ENCODE measurements at regions not wholly inside any gene's neighbourhood (a gene's known extent, or its start where the extent isn't known, plus 50 kb on each side); places are given as distances from the start of the nearest gene placed in this dataset.

- H3K36me3 ChIP-seq: no peaks in the 10 kb centered on the region
- no peaks in the 10 kb centered on the region for H3K27me3 ChIP-seq
- no peaks in the 10 kb centered on the region for H3K9me3 ChIP-seq
- H3K4me3 ChIP-seq (ENCODE audit: low read depth, low read length): peak overlapping the region; percentile 7
- peak; percentile 66 for DNase-seq
- TF ChIP-seq CTCF (IDR thresholded peaks at IDR 0.05; ENCODE audit: low read depth, low read length): peak; percentile 48
- H3K4me1 ChIP-seq: no peaks in the 10 kb centered on the region
Measured at GRCh38 chr6:168132531-168133167, 53.6 kb upstream of the FRMD1 start.

- H3K27me3 ChIP-seq: no peaks in the 10 kb centered on the region
- H3K9me3 ChIP-seq: no peaks in the 10 kb centered on the region
- DNase-seq: no peak
Measured at GRCh38 chr6:168131464-168132415, 52.7 kb upstream of the FRMD1 start.

GRCh38 chr6:168130697-168131371, 51.8 kb upstream of the FRMD1 start:
- Histone ChIP-seq H3K4me1 (no peaks in the 10 kb centered on the region), H3K9me3 (no peaks in the 10 kb centered on the region), H3K27me3 (no peaks in the 10 kb centered on the region; the same call in 1 of the 2 replicates), H3K4me3 (ENCODE audit: low read depth, low read length) (no peak overlapping the region), H3K36me3 (no peaks in the 10 kb centered on the region)
- DNase-seq: no peak
- no peak for TF ChIP-seq CTCF (IDR thresholded peaks at IDR 0.05; ENCODE audit: low read depth, low read length)

More at GRCh38 chr6:168131464-168132415, 52.7 kb upstream of the FRMD1 start:
- Histone ChIP-seq H3K4me3 (ENCODE audit: low read depth, low read length) (no peak overlapping the region), H3K36me3 (no peaks in the 10 kb centered on the region), H3K4me1 (no peaks in the 10 kb centered on the region)
- TF ChIP-seq CTCF (IDR thresholded peaks at IDR 0.05; ENCODE audit: low read depth, low read length): no peak

- H3K36me3 ChIP-seq: no peaks in the 10 kb centered on the region
- TF ChIP-seq CTCF (IDR thresholded peaks at IDR 0.05; ENCODE audit: low read depth, low read length): no peak
- H3K4me3 ChIP-seq (ENCODE audit: low read depth, low read length): no peak overlapping the region
- H3K9me3 ChIP-seq: no peaks in the 10 kb centered on the region
- DNase-seq: no peak
- no peaks in the 10 kb centered on the region for H3K4me1 ChIP-seq
- H3K27me3 ChIP-seq: no peaks in the 10 kb centered on the region; the same call in 1 of the 2 replicates
Measured at GRCh38 chr6:168130168-168130696, 51.2 kb upstream of the FRMD1 start.

- no peak overlapping the region for H3K4me3 ChIP-seq (ENCODE audit: low read depth, low read length)
- TF ChIP-seq CTCF (IDR thresholded peaks at IDR 0.05; ENCODE audit: low read depth, low read length): no peak
- no peak for DNase-seq
- no peaks in the 10 kb centered on the region for H3K4me1 ChIP-seq
- no peaks in the 10 kb centered on the region for H3K9me3 ChIP-seq
- H3K36me3 ChIP-seq: no peaks in the 10 kb centered on the region
- no peaks in the 10 kb centered on the region; the same call in 1 of the 2 replicates for H3K27me3 ChIP-seq
Measured at GRCh38 chr6:168129292-168130167, 50.5 kb upstream of the FRMD1 start.

Measured in BE2C (cell line).